ENCODE measurements at regions not wholly inside any gene's neighbourhood (a gene's known extent, or its start where the extent isn't known, plus 50 kb on each side); places are given as distances from the start of the nearest gene placed in this dataset.

GRCh38 chr7:13024121-13024674 lies 336.8 kb downstream of the ARL4A start:
- no peak for TF ChIP-seq CTCF (IDR thresholded peaks at IDR 0.05)
- no peak for TF ChIP-seq POLR2A (IDR thresholded peaks at IDR 0.05)
